NCI-H510A (cell line): ENCODE measurements at regions not wholly inside any gene's neighbourhood (a gene's known extent, or its start where the extent isn't known, plus 50 kb on each side); places are given as distances from the start of the nearest gene placed in this dataset.
A peak's percentile ranks its signal among the peaks of the same experiment; 100 is the strongest.
"Not testable (repeated sequence)": the region's sequence is repeated elsewhere in the genome, so short reads cannot be mapped to it uniquely, and the experiment has no call there.

Experiments used
- DNase-seq: peaks from one replicate; lab custom pipeline; 2025; lab: John Stamatoyannopoulos, UW

DNA sequence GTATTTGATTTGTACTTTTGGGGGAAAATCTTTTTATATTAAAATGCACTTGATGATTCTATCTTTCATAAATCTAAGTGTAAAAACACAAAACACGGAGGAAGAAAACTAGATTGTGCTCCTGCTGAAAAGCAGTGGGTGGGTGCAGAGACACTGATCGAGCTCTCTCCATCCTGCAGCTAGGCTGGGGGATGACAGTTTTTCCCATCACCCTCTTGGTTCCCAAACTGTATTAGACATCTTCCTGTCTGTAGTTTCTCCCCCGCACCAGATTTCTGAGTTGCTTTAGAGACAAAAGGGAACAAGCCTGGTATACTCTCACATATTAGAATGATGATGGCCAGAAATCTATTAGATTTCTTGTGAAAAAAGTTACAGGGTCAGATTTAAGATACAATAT is 99.6 kb downstream of the FAM114A2 start:
- DNase-seq, result no peak

DNA sequence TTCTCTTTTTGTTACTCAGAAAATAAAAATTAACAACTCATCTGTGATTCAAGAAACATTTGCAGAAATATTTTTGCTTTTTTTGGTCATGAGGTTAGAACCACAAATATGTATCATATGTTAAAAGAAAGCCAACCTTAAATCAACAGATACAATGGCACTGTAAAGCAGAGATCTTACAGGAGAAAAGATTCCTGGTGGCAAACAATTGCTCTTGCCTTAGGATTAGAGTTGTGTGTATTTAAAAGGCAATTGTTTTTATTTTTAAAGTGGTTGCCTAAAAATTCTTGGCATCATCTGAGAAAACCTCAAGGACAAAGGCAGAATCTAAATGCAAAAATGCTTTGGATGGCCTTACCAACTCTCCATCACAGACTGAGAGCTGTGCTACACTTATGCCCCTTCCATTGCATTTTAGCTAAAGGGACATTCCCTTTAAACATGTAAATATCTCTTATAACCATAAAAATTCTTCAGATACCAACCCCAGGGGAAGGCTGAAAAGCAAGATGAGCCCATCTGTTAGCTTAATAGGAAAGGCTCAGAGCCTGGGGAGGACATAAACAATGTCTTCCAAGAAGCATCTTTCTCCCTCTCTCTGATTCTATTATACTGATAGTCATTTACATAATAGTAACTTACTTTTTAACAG is 100.4 kb downstream of the FAM114A2 start:
- DNase-seq, result no peak

DNA sequence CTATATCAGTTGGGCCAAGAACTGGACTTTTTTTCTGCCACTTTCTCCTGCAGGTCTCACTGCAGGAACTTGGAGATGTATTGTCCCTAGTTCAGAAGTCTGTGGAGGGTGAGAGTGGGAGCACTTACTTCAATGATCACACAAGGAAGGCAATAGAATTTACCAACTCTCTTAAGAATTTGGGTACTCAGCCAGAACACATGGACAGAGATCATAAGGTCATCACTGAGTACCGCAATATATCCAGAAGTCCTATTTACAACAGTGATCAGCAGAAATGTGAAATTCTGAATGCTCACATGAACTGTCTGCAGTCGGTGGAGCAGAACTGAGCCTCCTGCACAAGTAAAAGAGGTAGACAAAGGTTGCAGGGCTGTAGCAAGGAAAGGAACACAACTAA is 101.0 kb downstream of the FAM114A2 start:
- DNase-seq, result no peak

- not testable (repeated sequence) for DNase-seq
Measured at GRCh38 chr5:153935151-153935550, 103.6 kb downstream of the FAM114A2 start.

DNA sequence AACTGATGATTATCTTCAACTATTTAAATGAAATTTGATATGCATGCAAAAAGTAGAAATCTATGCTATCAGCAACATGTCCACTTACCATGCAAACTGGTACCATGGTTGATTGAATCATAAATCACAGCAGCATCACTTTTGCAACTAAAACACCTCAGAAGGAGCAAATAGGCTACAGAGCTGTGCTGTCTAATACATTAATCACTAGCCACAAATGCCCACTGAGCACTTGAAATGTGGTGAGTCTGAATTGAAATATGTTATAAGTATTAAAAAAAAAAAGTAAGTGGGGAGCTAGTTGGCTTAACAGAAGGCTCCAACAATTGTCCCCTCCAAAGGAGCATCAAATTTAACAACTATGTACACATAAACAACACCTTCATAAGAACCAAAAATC is 112.5 kb downstream of the FAM114A2 start:
- DNase-seq, result no peak

DNA sequence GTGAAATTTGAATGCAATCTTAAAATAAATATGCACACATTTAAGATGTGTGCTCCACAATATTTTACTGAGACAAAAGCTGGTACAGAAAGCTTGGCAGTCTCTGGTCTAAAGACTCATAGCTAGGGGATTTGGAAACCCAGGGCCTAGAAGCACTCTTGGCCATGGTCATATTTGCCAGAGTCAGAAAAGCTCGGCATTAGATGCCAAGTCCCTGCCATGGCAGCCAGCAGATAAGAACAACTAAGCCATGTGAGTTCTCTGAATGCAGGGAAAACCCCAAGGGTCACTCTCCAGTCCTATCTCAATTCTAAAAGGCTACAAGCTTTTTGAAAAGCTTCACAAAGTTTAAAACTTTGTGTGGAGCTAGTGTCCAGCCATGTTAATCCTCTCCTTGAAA is 119.5 kb downstream of the FAM114A2 start:
- DNase-seq, result no peak

- DNase-seq, result no peak
Measured at GRCh38 chr5:153907170-153907775, 131.4 kb downstream of the FAM114A2 start.

- DNase-seq, result no peak
Measured at GRCh38 chr5:153905219-153905618, 133.5 kb downstream of the FAM114A2 start.

GRCh38 chr5:153903321-153903720 is 135.4 kb downstream of the FAM114A2 start:
- no peak for DNase-seq

- no peak for DNase-seq
Measured at GRCh38 chr5:153902016-153902415, 136.7 kb downstream of the FAM114A2 start.

DNA sequence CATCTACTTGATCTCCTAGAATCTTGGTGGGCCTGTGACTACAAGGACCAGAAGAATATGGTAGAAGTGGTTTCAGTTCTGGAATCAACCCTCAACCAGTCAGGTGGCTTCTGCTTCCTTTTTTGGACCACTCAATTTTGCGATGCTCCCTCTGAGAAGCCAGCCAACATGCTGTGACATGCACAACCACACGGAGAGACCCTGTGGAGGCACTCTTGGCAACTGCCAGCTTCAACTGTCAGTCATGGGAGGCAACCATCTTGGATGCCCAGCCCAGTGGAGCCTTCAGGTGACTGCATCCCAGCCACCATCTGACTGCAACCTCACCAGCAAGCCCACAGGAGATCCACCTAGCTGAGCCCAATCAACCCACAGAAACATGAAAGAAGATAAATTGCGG is 137.3 kb downstream of the FAM114A2 start:
- no peak for DNase-seq

DNA sequence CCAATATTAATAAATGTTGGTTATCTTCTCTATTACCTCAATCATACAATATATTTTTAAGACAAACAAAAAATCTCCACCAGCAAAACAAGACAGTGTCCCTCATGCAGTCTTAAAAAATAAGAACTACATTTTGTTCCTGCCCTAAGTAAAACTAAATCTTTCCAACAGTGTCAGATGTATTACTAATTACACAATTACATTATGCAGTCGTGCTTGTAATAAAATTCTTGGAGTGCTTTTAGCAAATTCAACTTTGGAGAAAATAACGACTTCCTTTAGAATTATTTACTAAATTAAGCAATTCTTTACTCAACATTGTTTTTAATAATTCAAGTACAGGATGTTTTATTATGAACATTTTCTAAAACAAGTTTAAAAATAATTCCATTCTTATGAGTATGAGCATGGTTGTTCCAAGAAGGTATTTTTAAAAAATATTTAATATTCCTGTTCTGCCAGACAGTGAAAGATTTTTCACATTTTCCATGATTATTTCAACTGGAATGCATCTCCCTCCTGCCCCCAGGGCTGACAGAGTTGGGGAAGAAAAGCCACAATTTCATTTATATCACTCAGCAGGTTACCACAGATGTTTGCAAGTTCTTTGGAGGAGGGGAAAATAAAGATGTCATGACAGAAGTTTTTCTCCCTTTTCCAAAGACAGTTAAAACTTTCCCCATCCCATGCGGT is 137.9 kb downstream of the FAM114A2 start:
- no peak for DNase-seq

- DNase-seq, result no peak
Measured at GRCh38 chr5:153899746-153900145, 139.0 kb downstream of the FAM114A2 start.

DNA sequence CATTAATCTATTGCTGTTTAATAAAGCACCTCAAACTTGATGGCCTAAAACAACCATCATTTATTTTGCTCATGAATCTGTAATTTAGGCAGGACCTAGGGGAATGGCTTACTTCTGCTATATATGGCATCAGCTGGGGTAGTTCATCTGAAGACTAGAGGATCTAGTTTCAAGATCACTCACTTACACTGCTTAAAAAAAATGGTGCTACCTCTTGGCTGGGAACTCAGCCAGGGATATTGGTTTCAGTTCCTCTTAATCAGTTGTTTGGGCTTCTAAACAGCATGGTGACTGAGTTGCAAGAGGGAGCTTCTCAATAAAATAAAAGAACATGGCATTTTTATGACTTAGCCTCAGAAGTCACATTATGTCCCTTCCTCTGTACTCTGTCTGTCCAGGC is 142.0 kb downstream of the FAM114A2 start:
- DNase-seq, result no peak

DNA sequence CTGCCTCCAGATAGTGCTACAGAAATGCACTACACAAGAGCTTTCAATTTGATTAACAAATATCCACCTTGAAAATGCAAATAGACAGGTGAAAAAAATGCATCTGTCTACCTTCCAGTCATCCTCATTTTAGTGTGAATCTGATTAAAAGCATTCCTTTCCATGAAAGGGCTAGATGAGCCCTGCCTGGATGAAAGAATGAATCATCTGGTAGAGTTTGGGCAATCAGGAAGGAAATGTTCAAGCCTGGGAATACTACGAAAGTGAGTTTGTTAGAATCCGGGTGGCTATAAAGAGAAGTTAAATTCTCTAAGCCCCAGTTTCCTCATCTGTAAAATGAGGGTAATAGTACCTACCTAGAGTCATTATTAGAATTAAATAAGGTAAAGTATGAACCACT is 142.6 kb downstream of the FAM114A2 start:
- DNase-seq, result no peak

DNA sequence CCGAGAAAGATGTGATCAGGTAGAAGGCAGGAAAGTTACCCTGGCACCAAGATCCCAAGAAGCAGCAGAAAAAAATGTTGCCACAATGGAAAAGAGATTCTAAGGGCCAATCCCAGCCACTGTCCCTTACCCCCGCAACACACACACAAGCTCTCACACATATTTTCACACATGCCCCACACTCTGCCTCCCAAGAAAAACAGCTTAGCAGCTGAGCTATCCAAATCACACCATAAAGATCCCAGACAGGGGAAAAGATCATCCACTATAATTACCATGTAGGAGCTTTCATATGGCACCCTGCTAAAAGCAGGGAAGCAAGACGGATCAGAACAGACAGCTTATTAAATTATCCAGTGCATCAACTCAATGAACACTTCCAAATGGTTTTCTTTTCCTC is 143.4 kb downstream of the FAM114A2 start:
- DNase-seq, result no peak

GRCh38 chr5:153893817-153894216 is 144.9 kb downstream of the FAM114A2 start:
- DNase-seq, result no peak

DNA sequence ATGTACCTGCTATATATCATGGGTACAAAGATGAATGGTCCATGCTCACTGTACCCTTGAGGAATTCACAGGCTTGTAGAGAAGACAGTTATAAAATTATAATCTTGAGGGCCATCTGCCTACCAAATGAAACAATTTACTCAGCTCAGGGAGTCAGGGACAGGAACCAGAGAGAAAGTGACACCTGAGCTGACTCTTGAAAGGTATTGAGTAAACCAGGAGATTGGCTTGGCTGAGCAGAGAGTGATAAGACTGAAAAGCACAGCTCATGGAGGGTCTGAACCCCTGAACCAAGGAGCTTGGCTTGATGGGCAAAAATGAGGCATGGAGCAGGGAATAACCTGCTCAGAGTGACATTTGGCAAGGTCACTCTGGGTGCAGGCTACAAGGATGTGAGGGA is 147.3 kb downstream of the FAM114A2 start:
- peak; percentile 2 for DNase-seq

GRCh38 chr5:153888781-153889180 is 149.9 kb downstream of the FAM114A2 start:
- no peak for DNase-seq

DNA sequence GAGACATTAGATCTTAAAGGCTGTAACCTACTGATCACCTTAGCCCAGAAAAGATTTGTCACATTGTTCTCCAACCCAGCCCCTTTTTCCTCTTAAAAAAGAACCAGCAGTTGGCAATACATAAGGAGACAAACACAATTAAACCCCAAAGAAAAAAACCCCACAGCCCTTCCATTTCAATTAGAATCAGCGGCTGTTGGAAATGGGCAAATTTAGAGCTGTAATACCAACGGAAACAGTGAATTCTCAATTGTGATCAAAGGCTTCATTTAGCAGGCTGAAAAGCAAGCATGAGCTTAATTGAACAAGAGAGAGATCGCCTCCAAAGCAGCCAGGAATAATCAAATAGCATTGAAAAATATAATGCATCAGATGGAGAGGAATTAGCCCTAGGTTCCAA is 153.6 kb downstream of the FAM114A2 start:
- DNase-seq, result no peak

DNA sequence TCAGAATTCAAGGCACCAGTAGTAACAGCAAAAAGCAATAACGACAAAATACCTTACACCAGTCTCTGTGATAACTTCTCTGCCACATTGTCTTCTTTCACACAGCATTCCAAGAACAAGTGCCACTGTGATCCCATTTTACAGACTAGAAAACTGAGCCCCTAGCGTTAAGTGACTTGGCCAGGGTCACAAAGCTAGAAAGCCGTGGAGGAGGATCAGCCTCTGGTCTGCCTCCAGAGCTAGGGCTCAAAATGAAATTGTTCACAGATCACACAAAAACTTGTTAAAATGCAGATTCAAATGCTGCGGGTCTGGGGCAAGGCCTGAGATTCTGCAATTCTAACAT is 154.1 kb downstream of the FAM114A2 start:
- no peak for DNase-seq

GRCh38 chr5:153883854-153884611 is 154.7 kb downstream of the FAM114A2 start:
- no peak for DNase-seq

DNA sequence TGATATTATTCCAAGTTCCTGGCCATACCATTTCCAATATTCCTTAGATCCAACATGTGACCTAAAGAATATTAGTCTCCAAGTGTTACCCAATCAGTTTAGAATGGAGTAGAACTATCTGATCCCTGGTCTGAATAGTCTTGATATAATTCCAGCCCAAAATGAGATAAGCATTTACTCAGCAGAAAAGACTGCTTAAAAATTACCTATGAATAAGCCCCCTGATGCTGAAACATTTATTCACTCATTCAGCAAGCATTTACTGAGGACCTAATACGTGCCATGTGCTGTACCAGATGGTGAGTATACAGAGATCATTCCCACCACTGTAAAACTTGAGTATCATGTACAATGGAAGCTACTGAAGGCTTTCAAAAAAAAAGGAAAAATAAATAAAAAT is 157.0 kb downstream of the FAM114A2 start:
- no peak for DNase-seq
